GM18505 (cell line): ENCODE measurements at regions not wholly inside any gene's neighbourhood (a gene's known extent, or its start where the extent isn't known, plus 50 kb on each side); places are given as distances from the start of the nearest gene placed in this dataset.

Source experiments
- ATAC-seq: cut with Tn5 transposase; IDR thresholded peaks from one replicate; pipeline ENCODE4 v1.9.1; 2021; ENCODE audit not compliant: unreplicated experiment
- POLR2A ChIP-seq: IDR thresholded peaks from 4 replicates; pipeline ENCODE4 v1.6.1; 2011; ENCODE audit warnings: borderline replicate concordance; ENCODE audit not compliant: insufficient read depth, insufficient read length; ENCODE audit errors: extremely low read depth

DNA sequence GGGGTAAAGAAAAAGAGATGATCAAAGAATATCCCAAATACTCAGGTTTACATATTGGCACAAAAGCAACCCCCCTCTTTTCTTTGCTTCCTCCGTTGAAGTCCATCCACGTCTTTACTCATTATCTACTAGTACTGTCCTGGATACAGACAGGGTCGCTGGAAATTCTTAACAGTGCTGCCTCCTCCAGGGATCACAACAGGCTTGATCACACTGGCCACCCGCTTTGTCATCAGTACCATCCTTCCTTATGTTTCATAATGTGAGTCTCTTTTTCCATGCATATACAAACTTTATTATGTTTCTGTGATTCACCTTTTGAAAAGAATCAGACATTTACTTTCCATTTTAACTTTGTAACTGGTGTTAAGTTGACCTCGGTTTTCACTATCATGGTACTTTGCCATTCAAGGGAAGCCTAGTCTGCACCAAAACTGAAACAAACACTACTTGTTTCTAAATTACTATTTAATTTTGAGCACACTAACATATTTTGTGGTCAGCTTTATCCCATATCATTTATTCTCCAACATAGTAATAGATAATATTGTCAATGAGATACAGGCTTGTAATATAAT is 387.5 kb upstream of the PPP1R2C start:
- no peak for TF ChIP-seq POLR2A

DNA sequence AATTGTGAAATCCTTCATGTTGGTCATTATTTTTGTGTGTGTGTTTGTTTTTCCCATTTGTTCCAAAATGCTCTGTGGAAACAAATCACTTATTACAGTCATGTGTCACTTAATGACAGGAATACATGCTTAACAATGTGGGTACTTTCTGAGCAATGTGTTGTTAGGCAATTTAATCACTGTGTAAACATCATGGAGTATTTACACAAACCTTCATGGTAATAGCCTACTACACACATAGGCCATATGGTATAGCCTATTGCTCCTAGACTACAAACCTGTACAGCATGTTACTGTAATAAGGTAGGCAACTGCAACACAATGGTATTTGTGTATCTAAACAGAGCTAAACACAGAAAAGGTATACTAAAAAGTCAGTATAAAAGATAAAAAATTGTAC is 388.9 kb upstream of the PPP1R2C start:
- ATAC-seq: no peak
- TF ChIP-seq POLR2A: no peak

More for the DNA sequence above, 387.5 kb upstream of the PPP1R2C start:
- no peak for ATAC-seq

GRCh38 chrX:43175434-43175833 is 397.5 kb upstream of the PPP1R2C start:
- ATAC-seq: no peak
- no peak for TF ChIP-seq POLR2A

- no peak for TF ChIP-seq POLR2A
- ATAC-seq: no peak
Observed at GRCh38 chrX:43176686-43177085, 398.7 kb upstream of the PPP1R2C start.

DNA sequence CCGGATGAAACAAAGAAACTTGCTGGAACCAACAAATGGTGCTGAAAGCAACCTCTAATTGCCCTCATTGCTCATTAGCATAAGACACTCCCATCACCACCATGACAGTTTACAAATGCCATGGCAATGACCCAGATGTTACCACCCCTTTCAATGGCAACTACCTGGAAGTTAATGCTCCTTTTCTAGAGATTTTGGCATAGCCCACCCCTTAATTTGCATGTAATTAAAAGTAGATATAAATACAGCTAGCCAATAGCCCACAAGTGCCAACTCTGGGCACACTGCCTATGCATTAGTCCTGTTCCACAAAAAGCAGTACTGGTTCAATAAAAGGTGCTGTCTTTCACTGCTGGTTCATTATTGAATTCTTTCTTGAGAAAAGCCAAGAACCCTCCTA is 410.3 kb upstream of the PPP1R2C start:
- ATAC-seq: no peak
- no peak for TF ChIP-seq POLR2A

DNA sequence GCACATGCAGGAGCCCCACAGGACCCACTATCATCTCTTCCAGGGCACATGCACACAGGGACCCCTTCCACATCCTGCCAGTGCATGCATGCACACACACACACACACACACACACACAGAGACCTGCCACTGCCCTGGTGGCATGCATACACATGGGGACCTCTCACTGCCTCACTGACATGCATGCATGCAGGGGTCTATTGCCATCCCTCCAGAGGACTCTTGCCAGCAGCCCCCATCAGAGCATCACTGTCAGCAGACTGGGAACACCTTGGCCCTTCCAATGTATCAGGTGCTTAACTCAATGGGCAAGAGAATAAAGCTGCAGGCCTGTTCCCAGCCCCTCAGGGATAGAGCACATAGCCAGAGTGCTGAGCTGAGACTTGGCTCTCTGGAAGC is 433.6 kb upstream of the PPP1R2C start:
- no peak for TF ChIP-seq POLR2A
- no peak for ATAC-seq

GRCh38 chrX:43218198-43218597 is 437.9 kb upstream of the MAOA start:
- no peak for ATAC-seq
- no peak for TF ChIP-seq POLR2A

- ATAC-seq: no peak
- no peak for TF ChIP-seq POLR2A
Observed at GRCh38 chrX:43224496-43224895, 431.6 kb upstream of the MAOA start.

DNA sequence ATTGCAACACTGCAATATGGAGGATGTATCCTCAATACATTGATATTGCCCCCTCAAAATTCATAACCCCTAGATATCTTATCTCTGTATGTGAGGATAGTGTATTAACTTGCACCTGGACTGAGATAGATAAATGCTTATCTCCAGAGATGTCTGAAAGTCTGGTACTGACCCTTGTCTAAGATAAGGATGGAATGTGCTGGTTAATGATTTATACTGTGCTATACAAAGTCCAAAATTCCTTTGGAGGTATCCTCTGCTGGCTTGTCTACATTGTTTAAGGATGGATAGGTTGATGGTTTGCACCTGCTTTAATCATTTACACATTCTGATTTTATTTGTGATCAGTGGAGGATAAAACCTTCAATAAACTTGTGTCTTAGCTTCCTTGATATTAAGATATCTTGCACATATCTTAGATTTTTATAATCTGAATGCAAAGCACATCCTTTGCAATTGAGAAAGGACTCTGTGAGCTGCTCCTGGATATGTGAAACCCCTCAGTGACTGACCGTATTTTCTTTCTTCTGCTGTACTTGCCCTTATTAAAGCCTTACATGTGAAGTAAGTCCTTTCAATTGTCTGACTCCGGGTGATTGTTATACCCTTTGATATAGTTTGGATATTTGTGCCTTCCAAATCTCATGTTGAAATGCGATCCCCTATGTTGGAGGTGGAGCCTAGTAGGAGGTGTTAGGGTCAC is 430.3 kb upstream of the MAOA start:
- ATAC-seq: no peak
- TF ChIP-seq POLR2A: no peak

GRCh38 chrX:43238461-43238945 is 417.6 kb upstream of the MAOA start:
- TF ChIP-seq POLR2A: no peak
- no peak for ATAC-seq

GRCh38 chrX:43239356-43239755 is 416.7 kb upstream of the MAOA start:
- no peak for TF ChIP-seq POLR2A
- no peak for ATAC-seq

GRCh38 chrX:43255596-43255995 is 400.5 kb upstream of the MAOA start:
- no peak for TF ChIP-seq POLR2A
- no peak for ATAC-seq

DNA sequence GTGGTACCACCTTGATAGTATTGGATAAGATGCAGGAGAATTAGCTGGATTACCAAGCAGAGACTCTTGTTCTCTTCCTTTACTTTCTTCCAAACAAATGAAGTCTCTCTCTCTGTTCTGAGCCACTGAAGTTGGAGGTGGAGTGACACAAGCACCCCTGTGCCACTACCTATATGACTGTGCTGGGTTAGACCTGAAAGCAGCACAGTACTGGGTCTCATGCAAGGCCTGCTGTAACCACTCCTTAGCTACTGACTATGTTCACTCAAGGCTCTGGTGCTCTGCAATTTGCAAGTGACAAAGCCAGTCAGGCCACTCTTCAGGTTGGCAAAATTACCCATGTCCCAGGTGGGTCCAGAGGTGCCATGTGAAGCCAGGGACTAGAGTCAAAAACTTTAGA is 389.6 kb upstream of the MAOA start:
- no peak for ATAC-seq
- TF ChIP-seq POLR2A: no peak

- TF ChIP-seq POLR2A: no peak
- no peak for ATAC-seq
Observed at GRCh38 chrX:43267652-43268051, 388.4 kb upstream of the MAOA start.
